DMS53 treated with DMSO at 0.1 percent for 48 hours (cell line): ENCODE measurements at regions not wholly inside any gene's neighbourhood (a gene's known extent, or its start where the extent isn't known, plus 50 kb on each side); places are given as distances from the start of the nearest gene placed in this dataset.

Experiments used
- DNase-seq: peaks from one replicate; lab custom pipeline; 2025; ENCODE audit not compliant: unreplicated experiment; lab: John Stamatoyannopoulos, UW

GRCh38 chr13:39856714-39857113 lies 201.3 kb downstream of the COG6 start:
- no peak for DNase-seq

GRCh38 chr13:39858794-39859193 lies 203.3 kb downstream of the COG6 start:
- no peak for DNase-seq

- no peak for DNase-seq
Observed at GRCh38 chr13:39859898-39860297, 204.4 kb downstream of the COG6 start.

GRCh38 chr13:39862900-39863299 lies 207.4 kb downstream of the COG6 start:
- no peak for DNase-seq

GRCh38 chr13:39864221-39864620 lies 208.8 kb downstream of the COG6 start:
- no peak for DNase-seq

- no peak for DNase-seq
Observed at GRCh38 chr13:39866722-39867121, 211.3 kb downstream of the COG6 start.

- DNase-seq, result no peak
Observed at GRCh38 chr13:39867807-39868206, 212.3 kb downstream of the COG6 start.

GRCh38 chr13:39870197-39870747 lies 214.8 kb downstream of the COG6 start:
- no peak for DNase-seq

- no peak for DNase-seq
Observed at GRCh38 chr13:39874331-39875053, 219.0 kb downstream of the COG6 start.

GRCh38 chr13:39875111-39875987 lies 219.9 kb downstream of the COG6 start:
- no peak for DNase-seq

GRCh38 chr13:39876258-39876657 lies 220.8 kb downstream of the COG6 start:
- DNase-seq, result no peak

- DNase-seq, result no peak
Observed at GRCh38 chr13:39877134-39877533, 221.7 kb downstream of the COG6 start.

GRCh38 chr13:39879286-39880035 lies 224.0 kb downstream of the COG6 start:
- no peak for DNase-seq

- no peak for DNase-seq
Observed at GRCh38 chr13:39881383-39881782, 225.9 kb downstream of the COG6 start.

GRCh38 chr13:39881887-39882286 lies 226.4 kb downstream of the COG6 start:
- DNase-seq, result no peak

- no peak for DNase-seq
Observed at GRCh38 chr13:39884166-39884565, 228.7 kb downstream of the COG6 start.

GRCh38 chr13:39886336-39886735 lies 230.9 kb downstream of the COG6 start:
- no peak for DNase-seq

- DNase-seq, result no peak
Observed at GRCh38 chr13:39887387-39887786, 231.9 kb downstream of the COG6 start.

GRCh38 chr13:39888865-39889810 lies 233.7 kb downstream of the COG6 start:
- no peak for DNase-seq

GRCh38 chr13:39890537-39890936 lies 235.1 kb downstream of the COG6 start:
- DNase-seq, result no peak
